ENCODE measurements at regions not wholly inside any gene's neighbourhood (a gene's known extent, or its start where the extent isn't known, plus 50 kb on each side); places are given as distances from the start of the nearest gene placed in this dataset.

GRCh38 chr4:11039634-11040131 is 355.1 kb upstream of the CLNK start:
- DNase-seq, result no peak

- DNase-seq, result no peak
Measured at GRCh38 chr4:11038926-11039325, 354.4 kb upstream of the CLNK start.

- DNase-seq, result no peak
Measured at GRCh38 chr4:11037637-11038036, 353.1 kb upstream of the CLNK start.

- DNase-seq, result no peak
Measured at GRCh38 chr4:11028334-11028733, 343.8 kb upstream of the CLNK start.

GRCh38 chr4:11021333-11021732 is 336.8 kb upstream of the CLNK start:
- DNase-seq, result no peak

- DNase-seq, result no peak
Measured at GRCh38 chr4:11019451-11020240, 335.1 kb upstream of the CLNK start.

GRCh38 chr4:11014199-11014598 is 329.6 kb upstream of the CLNK start:
- DNase-seq, result no peak

- no peak for DNase-seq
Measured at GRCh38 chr4:11013094-11013664, 328.6 kb upstream of the CLNK start.

GRCh38 chr4:11011249-11011648 is 326.7 kb upstream of the CLNK start:
- DNase-seq, result no peak

- DNase-seq, result no peak
Measured at GRCh38 chr4:11010624-11011023, 326.1 kb upstream of the CLNK start.

GRCh38 chr4:11009281-11009680 is 324.7 kb upstream of the CLNK start:
- no peak for DNase-seq

- no peak for DNase-seq
Measured at GRCh38 chr4:11005300-11005699, 320.7 kb upstream of the CLNK start.

GRCh38 chr4:11004818-11005217 is 320.2 kb upstream of the CLNK start:
- no peak for DNase-seq

- DNase-seq, result no peak
Measured at GRCh38 chr4:11002961-11003360, 318.4 kb upstream of the CLNK start.

GRCh38 chr4:10998846-10999245 is 314.3 kb upstream of the CLNK start:
- DNase-seq, result no peak

GRCh38 chr4:10984815-10985214 is 300.2 kb upstream of the CLNK start:
- no peak for DNase-seq

GRCh38 chr4:10983885-10984640 is 299.5 kb upstream of the CLNK start:
- DNase-seq, result no peak

- DNase-seq, result no peak
Measured at GRCh38 chr4:10983268-10983667, 298.7 kb upstream of the CLNK start.

- DNase-seq, result no peak
Measured at GRCh38 chr4:10982305-10982704, 297.7 kb upstream of the CLNK start.

- no peak for DNase-seq
Measured at GRCh38 chr4:10981576-10981975, 297.0 kb upstream of the CLNK start.

- no peak for DNase-seq
Measured at GRCh38 chr4:10981096-10981495, 296.5 kb upstream of the CLNK start.

- DNase-seq, result no peak
Measured at GRCh38 chr4:10979032-10979431, 294.5 kb upstream of the CLNK start.

- DNase-seq, result peak; percentile 58
Measured at GRCh38 chr4:10977534-10977933, 293.0 kb upstream of the CLNK start.

GRCh38 chr4:10974371-10974770 is 289.8 kb upstream of the CLNK start:
- DNase-seq, result no peak

All from MV-4-11 (cell line).